ENCODE measurements at regions not wholly inside any gene's neighbourhood (a gene's known extent, or its start where the extent isn't known, plus 50 kb on each side); places are given as distances from the start of the nearest gene placed in this dataset.
"Not testable (repeated sequence)": the region's sequence is repeated elsewhere in the genome, so short reads cannot be mapped to it uniquely, and the experiment has no call there.

- no peak overlapping the region for H3K4me3 ChIP-seq
- no peak for ATAC-seq
- H3K27ac ChIP-seq, result no peak overlapping the region
- no peaks in the 10 kb centered on the region for H3K4me1 ChIP-seq
- H3K9me3 ChIP-seq, result no peaks in the 10 kb centered on the region
- no peak for TF ChIP-seq EP300 (IDR thresholded peaks at IDR 0.05)
- TF ChIP-seq POLR2AphosphoS5 (IDR thresholded peaks at IDR 0.05), result no peak
- H3K27me3 ChIP-seq, result no peaks in the 10 kb centered on the region
- WGBS, 2 donors (ENCODE audit: low coverage in 1 of 2), result 70 to 85% methylated on average over 5 of the region's 7 CpGs
- no peaks in the 10 kb centered on the region for H3K36me3 ChIP-seq
Observed at GRCh38 chr11:112620621-112621394, 340.4 kb upstream of the NCAM1 start.

- Histone ChIP-seq H3K27ac (no peak overlapping the region), H3K27me3 (no peaks in the 10 kb centered on the region), H3K9me3 (no peaks in the 10 kb centered on the region), H3K4me1 (no peaks in the 10 kb centered on the region), H3K36me3 (no peaks in the 10 kb centered on the region), H3K4me3 (no peak overlapping the region)
- TF ChIP-seq POLR2AphosphoS5 (IDR thresholded peaks at IDR 0.05) (no peak), CTCF (IDR thresholded peaks at IDR 0.05) (no peak), EP300 (IDR thresholded peaks at IDR 0.05) (no peak), POLR2A (IDR thresholded peaks at IDR 0.05) (no peak)
- WGBS, 2 donors (ENCODE audit: low coverage in 1 of 2), result 43% methylated on average over 1 of the region's 1 CpG; no CpG with 5 or more reads in 1 of the 2 donors
- ATAC-seq, result no peak
Observed at GRCh38 chr11:112623057-112623456, 338.2 kb upstream of the NCAM1 start.

GRCh38 chr11:112624431-112624830, 336.8 kb upstream of the NCAM1 start:
- Histone ChIP-seq H3K27me3 (no peaks in the 10 kb centered on the region), H3K9me3 (no peaks in the 10 kb centered on the region), H3K4me1 (no peaks in the 10 kb centered on the region), H3K4me3 (no peak overlapping the region), H3K36me3 (no peaks in the 10 kb centered on the region), H3K27ac (no peak overlapping the region)
- ATAC-seq, result no peak
- TF ChIP-seq POLR2A (IDR thresholded peaks at IDR 0.05), result no peak
- TF ChIP-seq POLR2AphosphoS5 (IDR thresholded peaks at IDR 0.05), result no peak
- TF ChIP-seq EP300 (IDR thresholded peaks at IDR 0.05), result no peak
- no peak for TF ChIP-seq CTCF (IDR thresholded peaks at IDR 0.05)
- WGBS, 2 donors (ENCODE audit: low coverage in 1 of 2), result 56 to 59% methylated on average over 4 of the region's 4 CpGs

GRCh38 chr11:112624971-112625370, 336.2 kb upstream of the NCAM1 start:
- not testable (repeated sequence) for H3K4me3 ChIP-seq, H3K36me3 ChIP-seq, H3K27me3 ChIP-seq, H3K27ac ChIP-seq, H3K4me1 ChIP-seq, H3K9me3 ChIP-seq, ATAC-seq
- WGBS, 2 donors (ENCODE audit: low coverage in 1 of 2), result 93 to 100% methylated on average over 2 of the region's 2 CpGs

- 92 to 93% methylated on average over 3 of the region's 3 CpGs for whole genome bisulfite sequencing, 2 donors (ENCODE audit: low coverage in 1 of 2)
- TF ChIP-seq POLR2AphosphoS5 (IDR thresholded peaks at IDR 0.05) (no peak), CTCF (IDR thresholded peaks at IDR 0.05) (no peak), EP300 (IDR thresholded peaks at IDR 0.05) (no peak)
- Histone ChIP-seq H3K4me1 (no peaks in the 10 kb centered on the region), H3K4me3 (no peak overlapping the region), H3K27me3 (no peaks in the 10 kb centered on the region), H3K27ac (no peak overlapping the region), H3K36me3 (no peaks in the 10 kb centered on the region), H3K9me3 (no peaks in the 10 kb centered on the region)
- no peak for ATAC-seq
Observed at GRCh38 chr11:112625814-112626213, 335.4 kb upstream of the NCAM1 start.

GRCh38 chr11:112626731-112627130, 334.5 kb upstream of the NCAM1 start:
- no peak overlapping the region for H3K27ac ChIP-seq
- 88 to 100% methylated on average over 1 of the region's 1 CpG for WGBS, 2 donors (ENCODE audit: low coverage in 1 of 2)
- no peaks in the 10 kb centered on the region for H3K4me1 ChIP-seq
- no peaks in the 10 kb centered on the region for H3K27me3 ChIP-seq
- ATAC-seq, result no peak
- TF ChIP-seq POLR2AphosphoS5 (IDR thresholded peaks at IDR 0.05), result no peak
- no peak for TF ChIP-seq EP300 (IDR thresholded peaks at IDR 0.05)
- no peak for TF ChIP-seq POLR2A (IDR thresholded peaks at IDR 0.05)
- no peak for TF ChIP-seq CTCF (IDR thresholded peaks at IDR 0.05)
- no peaks in the 10 kb centered on the region for H3K9me3 ChIP-seq
- no peak overlapping the region for H3K4me3 ChIP-seq
- H3K36me3 ChIP-seq, result no peaks in the 10 kb centered on the region
